Parathyroid adenoma (tissue), 2 donors: ENCODE measurements at regions not wholly inside any gene's neighbourhood (a gene's known extent, or its start where the extent isn't known, plus 50 kb on each side); places are given as distances from the start of the nearest gene placed in this dataset.
A peak's percentile ranks its signal among the peaks of the same experiment; 100 is the strongest.
"Not testable (repeated sequence)": the region's sequence is repeated elsewhere in the genome, so short reads cannot be mapped to it uniquely, and the experiment has no call there.

Source experiments
- H2AFZ ChIP-seq: fragments of 300-600 bp; sonication (generic); one replicate; pipeline ENCODE4 v1.7.0; 2017; ENCODE audit warnings: antibody characterized with exemption, mild to moderate bottlenecking
- H3K27ac ChIP-seq: fragments of 300-600 bp; sonication (generic); one replicate; pipeline ENCODE4 v1.7.0; 2017
- H3K27me3 ChIP-seq: fragments of 300-600 bp; sonication (generic); one replicate; pipeline ENCODE4 v1.7.0; 2017; ENCODE audit warnings: low read length; ENCODE audit not compliant: control insufficient read depth, insufficient read depth
- H3K36me3 ChIP-seq: fragments of 300-600 bp; sonication (generic); one replicate; pipeline ENCODE4 v1.7.0; 2017; ENCODE audit warnings: low read length; ENCODE audit not compliant: control insufficient read depth, insufficient read depth
- H3K4me1 ChIP-seq: fragments of 300-600 bp; sonication (generic); one replicate; pipeline ENCODE4 v1.7.0; 2017; ENCODE audit warnings: control low read depth
- H3K4me2 ChIP-seq: fragments of 300-600 bp; sonication (generic); one replicate; pipeline ENCODE4 v1.7.0; 2017; ENCODE audit warnings: low read length
- H3K4me3 ChIP-seq: fragments of 300-600 bp; sonication (generic); one replicate; pipeline ENCODE4 v1.7.0; 2017; ENCODE audit warnings: low read depth, low read length
- H3K79me2 ChIP-seq: fragments of 300-600 bp; sonication (generic); one replicate; pipeline ENCODE4 v1.7.0; 2017; ENCODE audit warnings: control low read depth
- H3K9ac ChIP-seq: fragments of 300-600 bp; sonication (generic); one replicate; pipeline ENCODE4 v1.7.0; 2017; ENCODE audit warnings: mild to moderate bottlenecking
- H3K9me3 ChIP-seq: fragments of 300-600 bp; sonication (generic); one replicate; pipeline ENCODE4 v1.7.0; 2017; ENCODE audit warnings: low read length; ENCODE audit not compliant: control insufficient read depth
- donor health status: primary hyperparathyroidism.

- not testable (repeated sequence) for H3K4me3 ChIP-seq, H3K79me2 ChIP-seq, H3K27ac ChIP-seq, H3K36me3 ChIP-seq, H3K4me1 ChIP-seq, H3K9me3 ChIP-seq, H2AFZ ChIP-seq, H3K4me2 ChIP-seq, H3K9ac ChIP-seq, H3K27me3 ChIP-seq
These were observed 165.3 kb upstream of the PLGLB2 start for GRCh38 chr2:87582579-87582978.

DNA sequence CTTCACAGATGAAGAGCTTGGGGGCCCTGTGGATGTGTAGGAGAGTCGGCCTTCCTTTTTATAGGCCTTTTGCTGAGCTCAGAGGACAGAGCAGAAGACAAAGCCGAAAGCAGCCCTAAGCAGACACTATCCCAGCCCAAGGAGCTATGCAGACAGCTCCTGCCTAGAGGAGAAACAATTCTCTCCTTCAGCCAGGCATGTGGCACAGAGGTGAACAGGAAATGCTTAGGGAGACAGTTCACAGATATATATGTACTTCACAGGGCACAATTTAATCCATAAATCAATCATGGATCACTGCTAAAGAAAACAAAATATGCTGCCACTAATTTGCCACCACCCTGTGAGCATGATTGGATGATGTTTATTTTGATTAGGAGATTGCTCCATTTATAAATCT is 164.5 kb upstream of the PLGLB2 start:
- not testable (repeated sequence) for H2AFZ ChIP-seq, H3K79me2 ChIP-seq, H3K9me3 ChIP-seq, H3K27me3 ChIP-seq, H3K4me2 ChIP-seq, H3K36me3 ChIP-seq, H3K4me1 ChIP-seq, H3K9ac ChIP-seq, H3K4me3 ChIP-seq, H3K27ac ChIP-seq

- H3K9ac ChIP-seq, H2AFZ ChIP-seq, H3K4me2 ChIP-seq, H3K27me3 ChIP-seq, H3K9me3 ChIP-seq, H3K36me3 ChIP-seq, H3K4me1 ChIP-seq, H3K4me3 ChIP-seq, H3K27ac ChIP-seq, H3K79me2 ChIP-seq: not testable (repeated sequence)
These were observed 164.1 kb upstream of the PLGLB2 start for GRCh38 chr2:87583803-87584202.

GRCh38 chr2:87584268-87584906 is 163.5 kb upstream of the PLGLB2 start:
- not testable (repeated sequence) for H3K4me3 ChIP-seq, H3K27ac ChIP-seq, H3K27me3 ChIP-seq

DNA sequence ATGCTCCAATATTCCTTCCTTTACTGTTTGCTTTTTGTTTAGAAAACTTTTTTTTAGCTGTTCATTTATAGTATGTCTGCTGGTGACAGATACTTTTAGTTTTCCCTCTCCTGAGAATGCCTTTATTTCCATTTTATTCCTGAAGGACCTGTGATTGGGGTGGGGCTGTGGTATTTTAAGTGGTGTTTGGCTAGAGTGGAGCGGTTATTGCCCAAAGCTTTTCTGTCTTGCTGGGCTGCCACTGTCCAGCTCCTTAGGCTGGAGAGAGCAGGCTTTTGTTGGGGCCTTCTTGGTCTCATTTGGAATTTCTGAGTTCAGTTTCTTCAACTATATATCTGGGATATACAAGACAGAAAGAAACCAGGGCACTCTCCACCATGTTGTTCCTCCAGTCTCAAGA is 160.0 kb upstream of the PLGLB2 start:
- H3K36me3 ChIP-seq, H3K27me3 ChIP-seq, H3K4me2 ChIP-seq, H3K9ac ChIP-seq, H2AFZ ChIP-seq, H3K27ac ChIP-seq, H3K79me2 ChIP-seq, H3K4me3 ChIP-seq, H3K9me3 ChIP-seq, H3K4me1 ChIP-seq: not testable (repeated sequence)

More at GRCh38 chr2:87584268-87584906, 163.5 kb upstream of the PLGLB2 start:
- not testable (repeated sequence) for H3K36me3 ChIP-seq, H2AFZ ChIP-seq, H3K9ac ChIP-seq, H3K9me3 ChIP-seq, H3K4me1 ChIP-seq, H3K4me2 ChIP-seq, H3K79me2 ChIP-seq

DNA sequence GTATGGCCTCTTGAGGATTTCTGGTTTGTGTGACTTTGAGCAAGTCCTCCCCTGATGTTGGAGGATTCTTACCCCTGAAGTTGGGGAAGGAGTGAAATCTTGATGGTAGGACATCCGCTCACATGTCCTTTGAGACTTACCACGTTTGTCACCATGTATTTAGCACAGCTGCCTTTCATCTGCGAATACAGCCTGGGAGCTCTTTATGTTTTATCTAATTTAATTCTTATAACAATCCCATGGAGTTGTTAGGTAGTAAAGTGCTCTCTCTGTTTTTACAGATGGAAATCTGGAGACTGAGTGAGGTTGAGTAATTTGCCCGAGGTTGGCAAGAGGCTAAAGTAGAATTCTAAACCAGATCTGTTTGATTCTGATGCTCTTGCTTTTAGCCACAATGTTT is 154.9 kb upstream of the PLGLB2 start:
- not testable (repeated sequence) for H2AFZ ChIP-seq, H3K27me3 ChIP-seq, H3K79me2 ChIP-seq, H3K4me2 ChIP-seq, H3K9me3 ChIP-seq, H3K4me1 ChIP-seq, H3K36me3 ChIP-seq, H3K9ac ChIP-seq, H3K27ac ChIP-seq, H3K4me3 ChIP-seq

DNA sequence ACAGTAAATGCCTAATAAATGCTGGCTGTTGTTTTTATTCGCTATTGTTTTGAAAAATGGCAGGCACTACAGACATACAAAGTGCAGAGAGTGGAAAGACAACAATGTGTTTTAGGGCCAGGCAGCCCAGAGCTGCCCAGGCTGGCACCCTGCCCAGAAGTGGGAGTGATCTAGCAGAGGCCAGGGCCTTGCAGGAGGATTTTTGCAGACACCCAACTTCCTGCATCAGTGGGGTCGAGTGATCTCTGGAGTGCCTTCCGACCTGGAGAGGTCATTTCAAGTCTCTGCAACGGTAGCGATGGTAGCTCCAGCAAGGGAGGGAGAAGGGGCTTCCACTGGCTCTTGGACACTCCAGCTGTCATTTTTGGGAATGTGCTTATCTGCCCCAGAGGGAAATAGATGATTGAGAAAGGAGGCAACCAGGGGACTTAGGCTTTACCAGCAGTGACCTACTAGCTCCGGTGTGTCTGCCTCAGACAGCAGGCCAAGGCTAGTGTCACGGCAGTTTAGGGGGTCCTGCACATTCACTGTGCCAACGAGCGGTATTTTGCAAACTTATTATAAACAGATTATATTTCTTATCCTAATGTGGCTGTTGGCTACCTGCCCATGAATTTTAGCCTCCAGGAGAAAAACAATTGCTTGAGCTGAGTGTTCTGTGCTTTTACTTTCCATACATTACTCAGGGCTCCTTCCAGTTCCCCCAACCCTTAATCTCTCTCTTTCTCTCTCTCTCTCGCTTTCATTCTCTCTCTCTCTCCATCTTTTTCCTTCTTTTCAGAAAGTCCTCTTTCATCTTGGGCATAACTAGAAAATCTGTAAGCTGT is 153.9 kb upstream of the PLGLB2 start:
- H3K4me3 ChIP-seq, H3K9ac ChIP-seq, H3K27me3 ChIP-seq, H3K4me1 ChIP-seq, H3K4me2 ChIP-seq, H3K27ac ChIP-seq, H3K36me3 ChIP-seq, H3K9me3 ChIP-seq, H3K79me2 ChIP-seq: not testable (repeated sequence)
- H2AFZ ChIP-seq, result peak overlapping the region; percentile 56

- H3K27me3 ChIP-seq, H3K4me3 ChIP-seq, H3K9ac ChIP-seq, H3K36me3 ChIP-seq, H3K4me1 ChIP-seq, H3K79me2 ChIP-seq, H3K27ac ChIP-seq, H2AFZ ChIP-seq, H3K4me2 ChIP-seq, H3K9me3 ChIP-seq: not testable (repeated sequence)
These were observed 153.3 kb upstream of the PLGLB2 start for GRCh38 chr2:87594611-87594992.

DNA sequence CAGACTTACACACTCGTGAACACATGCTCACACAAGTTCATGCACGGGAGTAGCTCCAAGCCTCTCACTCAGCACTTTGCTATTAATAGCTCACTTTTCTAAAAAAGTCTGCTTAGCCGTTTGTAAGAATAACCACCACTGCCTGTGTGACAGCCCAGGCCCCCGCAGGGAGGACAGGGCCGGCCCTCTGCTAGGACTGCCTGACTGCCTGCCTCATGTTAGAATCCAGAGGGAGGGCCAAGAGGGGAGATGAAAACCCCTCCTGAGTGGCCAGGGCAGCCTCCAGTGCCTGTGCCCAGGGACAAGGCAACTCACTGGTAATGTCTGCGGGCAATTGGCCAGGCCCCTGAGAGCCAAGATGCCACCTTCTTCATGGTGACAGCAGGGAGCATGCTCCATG is 152.9 kb upstream of the PLGLB2 start:
- H3K9ac ChIP-seq, H3K27ac ChIP-seq, H3K4me2 ChIP-seq, H3K36me3 ChIP-seq, H3K4me1 ChIP-seq, H3K79me2 ChIP-seq, H3K4me3 ChIP-seq, H3K27me3 ChIP-seq, H3K9me3 ChIP-seq: not testable (repeated sequence)
- peak overlapping the region; percentile 38 for H2AFZ ChIP-seq

DNA sequence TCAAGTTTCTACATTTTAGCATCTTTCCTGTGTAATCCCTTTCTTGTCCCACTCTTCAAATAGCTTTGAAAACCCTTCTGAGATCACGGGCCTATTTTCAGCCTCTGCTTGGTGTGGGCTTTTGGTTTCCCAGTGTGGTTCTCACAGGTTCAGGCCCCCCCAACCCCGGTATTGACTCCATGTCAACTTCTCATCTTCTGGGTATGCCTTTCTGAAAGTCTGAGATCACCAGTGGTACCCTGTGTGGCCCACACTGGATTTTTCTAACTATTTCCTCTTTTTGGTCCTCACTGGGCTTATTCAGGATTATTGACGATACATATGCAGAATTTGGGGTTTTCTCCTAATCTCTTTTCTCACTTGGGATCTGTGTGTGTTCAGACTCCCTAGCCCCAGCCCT is 146.9 kb upstream of the PLGLB2 start:
- H3K4me3 ChIP-seq, H3K27me3 ChIP-seq, H3K36me3 ChIP-seq, H3K4me2 ChIP-seq, H3K9me3 ChIP-seq, H3K79me2 ChIP-seq, H3K9ac ChIP-seq, H3K4me1 ChIP-seq, H3K27ac ChIP-seq, H2AFZ ChIP-seq: not testable (repeated sequence)

GRCh38 chr2:87602118-87602517 is 145.8 kb upstream of the PLGLB2 start:
- H3K4me3 ChIP-seq, H3K27me3 ChIP-seq, H3K79me2 ChIP-seq, H3K27ac ChIP-seq, H2AFZ ChIP-seq, H3K4me1 ChIP-seq, H3K9ac ChIP-seq, H3K36me3 ChIP-seq, H3K4me2 ChIP-seq, H3K9me3 ChIP-seq: not testable (repeated sequence)
